ENCODE measurements at regions not wholly inside any gene's neighbourhood (a gene's known extent, or its start where the extent isn't known, plus 50 kb on each side); places are given as distances from the start of the nearest gene placed in this dataset.

DNA sequence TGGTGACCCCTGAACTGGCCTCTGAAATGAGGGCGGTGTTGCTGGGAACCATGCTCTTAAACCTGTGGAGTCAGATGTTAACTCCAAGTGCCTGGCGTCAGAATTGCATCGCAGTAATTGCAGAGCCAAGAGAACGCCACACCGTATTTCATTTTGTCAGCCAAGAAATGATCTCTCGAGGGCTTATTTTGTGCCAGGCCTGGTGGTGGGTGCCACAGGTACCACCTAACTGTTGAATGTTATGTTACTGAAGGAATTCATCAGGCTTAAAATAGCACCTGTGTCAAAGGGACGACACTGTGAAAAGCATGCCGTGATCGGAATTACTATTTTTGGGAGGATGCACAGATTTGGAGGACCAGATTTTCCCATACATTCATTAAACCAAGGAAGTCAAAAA is 51.9 kb upstream of the BAIAP2L1 start:
- peaks cover 9% of the 10 kb centered on the region for H3K9me3 Mint-ChIP-seq (ENCODE audit: unreplicated experiment)
- H3K27ac Mint-ChIP-seq (ENCODE audit: unreplicated experiment) = no peak overlapping the region
- DNase-seq (ENCODE audit: extremely low spot score, unreplicated experiment) = no peak
- H3K4me1 Mint-ChIP-seq (ENCODE audit: unreplicated experiment) = no peaks in the 10 kb centered on the region
- no peak overlapping the region for H3K4me3 Mint-ChIP-seq (ENCODE audit: unreplicated experiment)
- no peaks in the 10 kb centered on the region for H3K36me3 Mint-ChIP-seq (ENCODE audit: unreplicated experiment)
- TF ChIP-seq, protein P1, sequence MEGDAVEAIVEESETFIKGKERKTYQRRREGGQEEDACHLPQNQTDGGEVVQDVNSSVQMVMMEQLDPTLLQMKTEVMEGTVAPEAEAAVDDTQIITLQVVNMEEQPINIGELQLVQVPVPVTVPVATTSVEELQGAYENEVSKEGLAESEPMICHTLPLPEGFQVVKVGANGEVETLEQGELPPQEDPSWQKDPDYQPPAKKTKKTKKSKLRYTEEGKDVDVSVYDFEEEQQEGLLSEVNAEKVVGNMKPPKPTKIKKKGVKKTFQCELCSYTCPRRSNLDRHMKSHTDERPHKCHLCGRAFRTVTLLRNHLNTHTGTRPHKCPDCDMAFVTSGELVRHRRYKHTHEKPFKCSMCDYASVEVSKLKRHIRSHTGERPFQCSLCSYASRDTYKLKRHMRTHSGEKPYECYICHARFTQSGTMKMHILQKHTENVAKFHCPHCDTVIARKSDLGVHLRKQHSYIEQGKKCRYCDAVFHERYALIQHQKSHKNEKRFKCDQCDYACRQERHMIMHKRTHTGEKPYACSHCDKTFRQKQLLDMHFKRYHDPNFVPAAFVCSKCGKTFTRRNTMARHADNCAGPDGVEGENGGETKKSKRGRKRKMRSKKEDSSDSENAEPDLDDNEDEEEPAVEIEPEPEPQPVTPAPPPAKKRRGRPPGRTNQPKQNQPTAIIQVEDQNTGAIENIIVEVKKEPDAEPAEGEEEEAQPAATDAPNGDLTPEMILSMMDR (IDR thresholded peaks at IDR 0.05) = no peak
- H3K27me3 Mint-ChIP-seq (ENCODE audit: unreplicated experiment) = peaks cover 5% of the 10 kb centered on the region

Data from osteocyte (in vitro differentiated cells).